Heart left ventricle (tissue), 16 donors: ENCODE measurements at regions not wholly inside any gene's neighbourhood (a gene's known extent, or its start where the extent isn't known, plus 50 kb on each side); places are given as distances from the start of the nearest gene placed in this dataset.

Experiments used
- ATAC-seq, 4 donors: fragments of 200-7000 bp; cut with Tn5 transposase; one replicate each; pipeline ENCODE4 v1.9.1; 2020 to 2022; ENCODE audit warnings: moderate library complexity in 4 of 4, mild to moderate bottlenecking in 3 of 4, moderate number of reproducible peaks in 1 of 4
- DNase-seq, 5 donors: peaks; one replicate each; pipeline ENCODE4 v3.0.0-alpha.2; 2020
- H3K27ac ChIP-seq, 12 donors: fragments of 200-600 bp; sonication (generic) in 4 of 12; one replicate each; pipeline versions ENCODE4 v1.5.0 to v1.8.0; 2016 to 2022; ENCODE audit warnings: mild to moderate bottlenecking in 2 of 12
- H3K27me3 ChIP-seq, 9 donors: fragments of 200-600 bp; sonication (generic) in 2 of 9; one replicate each; pipeline versions ENCODE4 v1.5.1 to v1.8.0; 2016 to 2022; ENCODE audit warnings: mild to moderate bottlenecking in 3 of 9
- H3K36me3 ChIP-seq, 9 donors: fragments of 200-600 bp; sonication (generic) in 2 of 9; one replicate each; pipeline versions ENCODE4 v1.5.0 to v1.8.0; 2018 to 2022; ENCODE audit warnings: mild to moderate bottlenecking in 2 of 9
- H3K4me1 ChIP-seq, 12 donors: fragments of 200-600 bp; sonication (generic) in 4 of 12; one replicate each; pipeline versions ENCODE4 v1.5.0 to v1.8.0; 2016 to 2022; ENCODE audit warnings: mild to moderate bottlenecking in 3 of 12
- H3K4me3 ChIP-seq, 12 donors: fragments of 200-600 bp; sonication (generic) in 4 of 12; one replicate each; pipeline versions ENCODE4 v1.5.0 to v1.8.0; 2017 to 2022; ENCODE audit warnings: mild to moderate bottlenecking in 9 of 12, moderate library complexity in 4 of 12
- H3K9me3 ChIP-seq, 12 donors: fragments of 200-600 bp; sonication (generic) in 4 of 12; one replicate each; pipeline versions ENCODE4 v1.5.0 to v1.8.0; 2016 to 2022; ENCODE audit warnings: mild to moderate bottlenecking in 1 of 12
- POLR2A ChIP-seq, 2 donors: fragments of 450-650 bp; IDR thresholded peaks; one replicate each; pipeline ENCODE4 v1.6.1; 2017; ENCODE audit warnings: antibody characterized with exemption in 2 of 2, mild to moderate bottlenecking in 2 of 2, moderate library complexity in 2 of 2
- WGBS, 4 donors: extraction: QIAGEN DNeasy Blood & Tissue Kit in 2 of 4; methylation state at CpG; one replicate each; pipeline versions ENCODE4 v1.1.5 to v1.1.7; 2013 to 2018; 5-methylcytosine and 5-hydroxymethylcytosine counted together
- intact Hi-C, 10 donors: fragments of 100-400 bp; cut with DNase I; formaldehyde crosslinking; loops; one replicate each; pipeline versions ENCODE4 v1.11.1 to v1.14.2; 2022
- TF ChIP-seq, protein P1 (sequence below), 12 donors: fragments of 200-600 bp; sonication (generic) in 4 of 12; IDR thresholded peaks; one replicate each; pipeline versions ENCODE4 v1.5.0 to v1.8.0; 2018 to 2022; ENCODE audit warnings: antibody characterized with exemption in 12 of 12, mild to moderate bottlenecking in 5 of 12
- donor health status: ischemic (EF 13 %, LVEDD 7.1; RV severe dilation, severe dysfunction).
- donor health status: healthy with polysubstance abuse.
- donor health status: DM: no; HTN: yes; CAD: no.
- donor health status: DM: no; HTN: no; CAD: no.
- donor health status: ischemic (EF 25% LVEDD 6.9; RV normal size, moderate dysfunction).
- donor health status: ischemic (EF 25% LVEDD 5.7; RV mildly dilated, moderate dysfunction).
- donor health status: healthy.
- donor health status: DM: yes; HTN: yes; CAD: no.
- donor health status: ischemic (EF 35%, LVEDD 5.7; RV mildly dilated, moderate dysfunction).
- donor health status: nonischemic (EF 11% LVEDD 7.7; RV severe dilation, severe dysfunction).
- donor health status: DM: yes; HTN: yes; CAD: no.
- donor health status: PGD.
- donor health status: ischemic (EF 29% LVEDD 5.4; RV normal size, mild dysfunction).
- donor health status: nonischemic (EF 23%, LVEDD 6.1; RV moderate dilation, normal function).

DNA sequence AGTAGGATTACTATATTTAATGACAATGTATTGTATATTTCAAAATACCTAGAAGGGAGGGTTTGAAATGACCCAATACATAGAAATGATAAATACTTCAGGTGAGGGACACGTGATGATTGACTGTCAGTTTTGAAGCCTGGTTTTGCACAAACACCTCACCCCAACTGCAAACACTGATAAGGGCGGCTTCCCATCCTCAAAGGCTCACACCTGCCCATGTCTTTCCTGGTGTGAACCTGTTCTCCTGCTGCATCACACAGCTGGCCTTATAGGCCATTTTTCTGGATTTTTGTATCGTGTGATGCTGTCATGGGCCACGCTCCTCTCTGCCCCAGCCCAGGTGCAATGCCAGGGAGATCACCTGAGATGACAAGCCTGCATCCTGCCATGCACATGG, 166.5 kb upstream of the NCK2 start:
- no peaks in the 10 kb centered on the region for H3K36me3 ChIP-seq
- no peak for ATAC-seq
- no peak for DNase-seq
- no peak overlapping the region for H3K4me3 ChIP-seq
- H3K9me3 ChIP-seq: no peaks in the 10 kb centered on the region
- no peak overlapping the region for H3K27ac ChIP-seq
- TF ChIP-seq POLR2A (IDR thresholded peaks at IDR 0.05): no peak
- TF ChIP-seq, protein P1, sequence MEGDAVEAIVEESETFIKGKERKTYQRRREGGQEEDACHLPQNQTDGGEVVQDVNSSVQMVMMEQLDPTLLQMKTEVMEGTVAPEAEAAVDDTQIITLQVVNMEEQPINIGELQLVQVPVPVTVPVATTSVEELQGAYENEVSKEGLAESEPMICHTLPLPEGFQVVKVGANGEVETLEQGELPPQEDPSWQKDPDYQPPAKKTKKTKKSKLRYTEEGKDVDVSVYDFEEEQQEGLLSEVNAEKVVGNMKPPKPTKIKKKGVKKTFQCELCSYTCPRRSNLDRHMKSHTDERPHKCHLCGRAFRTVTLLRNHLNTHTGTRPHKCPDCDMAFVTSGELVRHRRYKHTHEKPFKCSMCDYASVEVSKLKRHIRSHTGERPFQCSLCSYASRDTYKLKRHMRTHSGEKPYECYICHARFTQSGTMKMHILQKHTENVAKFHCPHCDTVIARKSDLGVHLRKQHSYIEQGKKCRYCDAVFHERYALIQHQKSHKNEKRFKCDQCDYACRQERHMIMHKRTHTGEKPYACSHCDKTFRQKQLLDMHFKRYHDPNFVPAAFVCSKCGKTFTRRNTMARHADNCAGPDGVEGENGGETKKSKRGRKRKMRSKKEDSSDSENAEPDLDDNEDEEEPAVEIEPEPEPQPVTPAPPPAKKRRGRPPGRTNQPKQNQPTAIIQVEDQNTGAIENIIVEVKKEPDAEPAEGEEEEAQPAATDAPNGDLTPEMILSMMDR (IDR thresholded peaks at IDR 0.05): no peak
- intact Hi-C loops: loop anchor here in 9 of 10 donors (5.0 to 10.0 kb wide), 12 partner anchors 164 to 964 kb away; partner anchors contain the start of gene NCK2 (in 6 of the 9)
- H3K27me3 ChIP-seq: no peaks in the 10 kb centered on the region
- 69 to 85% (median 78%) methylated on average over 4 of the region's 4 CpGs for WGBS, 4 donors
- peaks cover 0 to 23% (median 6%) of the 10 kb centered on the region in 12 donors for H3K4me1 ChIP-seq

DNA sequence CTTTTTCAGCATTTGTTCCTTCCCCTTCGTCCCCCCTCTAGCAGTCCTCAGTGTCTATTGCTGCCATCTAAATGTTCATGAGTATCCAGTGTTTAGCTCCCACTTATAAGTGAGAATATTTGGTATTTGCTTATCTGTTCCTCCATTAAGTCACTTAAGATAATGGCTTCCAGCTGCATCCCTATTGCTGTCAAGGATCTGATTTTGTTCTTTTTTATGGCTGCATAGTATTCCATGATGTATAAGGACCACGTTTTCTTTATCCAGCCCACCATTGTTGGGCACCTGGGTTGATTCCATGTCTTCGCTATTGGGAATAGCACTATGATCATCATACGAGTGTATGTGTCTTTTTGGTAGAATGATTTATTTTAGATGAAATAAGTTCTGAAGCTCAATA, 166.9 kb upstream of the NCK2 start:
- Histone ChIP-seq H3K4me3 (no peak overlapping the region), H3K9me3 (no peaks in the 10 kb centered on the region), H3K27ac (no peak overlapping the region), H3K36me3 (no peaks in the 10 kb centered on the region), H3K4me1 (peaks cover 0 to 26% (median 7%) of the 10 kb centered on the region in 12 donors), H3K27me3 (no peaks in the 10 kb centered on the region)
- ATAC-seq (no peak), DNase-seq (no peak)
- TF ChIP-seq, protein P1 (IDR thresholded peaks at IDR 0.05): no peak
- TF ChIP-seq POLR2A (IDR thresholded peaks at IDR 0.05): no peak
- intact Hi-C loops: loop anchor here in 9 of 10 donors (2.0 to 10.0 kb wide), 13 partner anchors 165 to 965 kb away; partner anchors contain the start of gene NCK2 (in 7 of the 9)
- WGBS, 4 donors: 72 to 85% (median 78%) methylated on average over 4 of the region's 4 CpGs

DNA sequence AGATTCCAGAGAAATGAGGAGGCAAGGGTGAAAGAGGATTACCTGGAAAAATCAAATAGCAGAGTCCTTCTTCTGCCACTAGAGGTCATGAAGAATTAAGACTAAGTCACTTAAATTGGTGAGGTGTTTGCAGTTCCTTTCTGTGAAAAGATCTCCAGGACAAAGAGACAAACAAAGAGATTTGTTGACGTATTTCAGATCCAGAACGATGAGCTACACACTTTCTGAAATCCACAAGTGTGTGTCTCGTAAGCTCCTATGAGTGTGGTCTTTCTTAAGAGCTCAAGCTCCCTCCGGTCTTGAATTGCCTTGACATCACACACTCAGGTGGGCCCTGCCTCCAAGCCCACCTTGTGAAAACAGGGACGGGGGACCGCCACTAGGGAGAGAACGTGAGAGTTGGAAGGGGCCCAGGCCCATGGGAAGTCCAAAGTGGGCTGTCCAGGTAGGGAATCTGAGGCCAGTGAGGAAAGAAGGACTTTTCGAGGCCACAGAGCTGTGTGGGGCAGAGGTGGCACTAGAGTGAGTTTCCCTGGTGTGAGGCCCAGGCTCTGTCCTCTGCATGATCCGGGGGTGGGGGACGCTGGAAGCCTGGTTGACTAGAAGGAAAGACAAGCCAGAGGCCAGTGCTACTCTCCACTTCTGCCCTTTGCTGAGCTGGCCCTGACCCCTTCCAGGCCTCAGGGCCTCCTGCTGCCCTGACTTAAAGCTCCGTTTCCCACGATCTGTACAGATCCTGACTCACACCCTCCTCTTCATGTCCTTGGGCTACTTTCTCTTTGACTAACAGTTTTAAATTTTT, 168.1 kb upstream of the NCK2 start:
- Histone ChIP-seq H3K4me3 (peak overlapping the region in 1 of 12 donors; percentile 20), H3K27ac (peak overlapping the region in 6 of 12 donors; percentile 2 to 60 (median 31)), H3K4me1 (peaks cover 0 to 26% (median 7%) of the 10 kb centered on the region in 12 donors), H3K27me3 (no peaks in the 10 kb centered on the region), H3K36me3 (no peaks in the 10 kb centered on the region), H3K9me3 (no peaks in the 10 kb centered on the region)
- ATAC-seq (peak; percentile 38 to 71 (median 59)), DNase-seq (peak in 2 of 5 donors; percentile 34 to 44)
- WGBS, 4 donors: 49 to 56% (median 55%) methylated on average over 12 of the region's 12 CpGs
- intact Hi-C loops: loop anchor here in 9 of 10 donors (2.0 to 10.0 kb wide), 13 partner anchors 166 to 966 kb away; partner anchors contain the start of gene NCK2 (in 7 of the 9)
- no peak for TF ChIP-seq POLR2A (IDR thresholded peaks at IDR 0.05)
- TF ChIP-seq, protein P1 (IDR thresholded peaks at IDR 0.05): peak; percentile 43 to 75 (median 64)

DNA sequence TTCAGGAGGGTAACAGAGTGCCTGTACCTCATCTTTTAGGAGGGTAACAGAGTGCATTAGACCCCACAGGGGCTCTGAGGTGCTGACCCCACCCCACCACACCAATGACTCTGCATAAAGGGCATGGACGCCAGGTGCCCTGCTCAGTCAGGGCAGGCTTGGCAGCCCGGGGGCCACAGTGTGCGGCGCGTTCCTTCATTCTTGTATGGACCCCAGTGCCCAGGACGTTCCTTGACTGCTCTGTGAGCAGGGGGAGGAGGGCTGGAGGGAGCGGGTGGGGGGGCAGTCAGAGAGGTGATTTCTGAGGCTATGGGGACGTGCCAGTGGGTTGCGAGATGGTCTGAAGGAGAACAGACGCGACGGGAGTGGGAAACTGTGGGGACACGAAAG, 168.7 kb upstream of the NCK2 start:
- TF ChIP-seq, protein P1 (IDR thresholded peaks at IDR 0.05): no peak
- no peak for TF ChIP-seq POLR2A (IDR thresholded peaks at IDR 0.05)
- 52 to 64% (median 57%) methylated on average over 13 of the region's 13 CpGs for WGBS, 4 donors

More for the DNA sequence above, 168.7 kb upstream of the NCK2 start:
- Histone ChIP-seq H3K9me3 (no peaks in the 10 kb centered on the region), H3K27me3 (no peaks in the 10 kb centered on the region), H3K27ac (peak overlapping the region in 1 of 12 donors; percentile 14), H3K36me3 (no peaks in the 10 kb centered on the region), H3K4me3 (peak overlapping the region in 1 of 12 donors; percentile 20), H3K4me1 (peaks cover 0 to 26% (median 7%) of the 10 kb centered on the region in 12 donors)
- DNase-seq (no peak), ATAC-seq (peak in 3 of 4 donors; percentile 7 to 22 (median 12))
- intact Hi-C loops: loop anchor here in 9 of 10 donors (2.0 to 10.0 kb wide), 13 partner anchors 166 to 966 kb away; partner anchors contain the start of gene NCK2 (in 7 of the 9)
